ENCODE measurements at regions not wholly inside any gene's neighbourhood (a gene's known extent, or its start where the extent isn't known, plus 50 kb on each side); places are given as distances from the start of the nearest gene placed in this dataset.

GRCh38 chr13:31468114-31468902 is 268.5 kb downstream of the B3GLCT start:
- no peak for ATAC-seq (replicated peaks in 1 of 4)
- no peak overlapping the region for H3K27ac ChIP-seq (ENCODE audit: low read length)
- Mint-ChIP-seq H3K27me3 (peaks cover 0 to 17% of the 10 kb centered on the region in 2 donors), H3K4me1 (no peaks in the 10 kb centered on the region), H3K27ac (no peak overlapping the region), H3K36me3 (no peaks in the 10 kb centered on the region), H3K9me3 (no peaks in the 10 kb centered on the region), H3K4me3 (no peak overlapping the region)
- no peaks in the 10 kb centered on the region for H3K27me3 ChIP-seq (replicated peaks in 1 of 2; ENCODE audit: control insufficient read depth in 2 of 2, extremely low read depth in 1 of 2, insufficient read depth in 2 of 2, low read length in 1 of 2)
- H3K36me3 ChIP-seq (ENCODE audit: control insufficient read depth in 2 of 2, extremely low read depth in 1 of 2, insufficient read depth in 1 of 2, low read length in 1 of 2), result no peaks in the 10 kb centered on the region
- H3K4me3 ChIP-seq (ENCODE audit: control insufficient read depth in 1 of 2, extremely low read depth in 1 of 2, low read length in 1 of 2), result no peak overlapping the region
- no peaks in the 10 kb centered on the region for H3K9me3 ChIP-seq
- no peak for DNase-seq
- ChIA-PET POLR2A (no interaction called here), CTCF (no interaction called here)
- H3K4me1 ChIP-seq (ENCODE audit: control insufficient read depth in 1 of 2, extremely low read depth in 1 of 2, insufficient read depth in 2 of 2, low read length in 2 of 2), result no peaks in the 10 kb centered on the region
- whole genome bisulfite sequencing (ENCODE audit: insufficient coverage), result no CpG with 5 or more reads among the region's 12 CpGs

DNA sequence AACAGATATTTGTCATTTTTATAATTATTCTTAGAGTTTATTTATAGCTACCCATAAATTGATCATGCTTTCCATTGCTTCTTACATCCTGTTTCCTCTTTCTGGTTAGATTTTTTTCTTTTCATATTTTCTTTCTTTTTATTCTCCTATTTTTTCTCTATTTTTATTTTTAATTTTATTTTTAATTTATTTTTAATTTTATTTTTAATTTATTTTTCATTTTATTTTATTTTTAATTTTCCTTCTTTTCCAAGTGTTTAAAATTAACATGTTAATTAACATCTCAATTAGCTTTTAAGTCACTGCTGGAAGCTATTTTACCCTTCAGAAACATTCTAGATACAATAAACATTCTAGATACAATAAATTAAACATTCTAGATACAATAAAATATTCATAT is 269.6 kb downstream of the B3GLCT start:
- no peaks in the 10 kb centered on the region for H3K4me1 Mint-ChIP-seq
- H3K27ac Mint-ChIP-seq, result no peak overlapping the region
- Histone ChIP-seq H3K27me3 (replicated peaks in 1 of 2; ENCODE audit: control insufficient read depth in 2 of 2, extremely low read depth in 1 of 2, insufficient read depth in 2 of 2, low read length in 1 of 2) (no peaks in the 10 kb centered on the region), H3K4me1 (ENCODE audit: control insufficient read depth in 1 of 2, extremely low read depth in 1 of 2, insufficient read depth in 2 of 2, low read length in 2 of 2) (no peaks in the 10 kb centered on the region), H3K27ac (ENCODE audit: low read length) (no peak overlapping the region), H3K36me3 (ENCODE audit: control insufficient read depth in 2 of 2, extremely low read depth in 1 of 2, insufficient read depth in 1 of 2, low read length in 1 of 2) (no peaks in the 10 kb centered on the region), H3K4me3 (ENCODE audit: control insufficient read depth in 1 of 2, extremely low read depth in 1 of 2, low read length in 1 of 2) (no peak overlapping the region), H3K9me3 (no peaks in the 10 kb centered on the region)
- ATAC-seq (replicated peaks in 1 of 4), result no peak
- POLR2A ChIA-PET, result no interaction called here
- H3K27me3 Mint-ChIP-seq, result peaks cover 0 to 17% of the 10 kb centered on the region in 2 donors
- no peaks in the 10 kb centered on the region for H3K9me3 Mint-ChIP-seq
- H3K36me3 Mint-ChIP-seq, result no peaks in the 10 kb centered on the region
- CTCF ChIA-PET, result no interaction called here
- no peak for DNase-seq
- no peak overlapping the region for H3K4me3 Mint-ChIP-seq

DNA sequence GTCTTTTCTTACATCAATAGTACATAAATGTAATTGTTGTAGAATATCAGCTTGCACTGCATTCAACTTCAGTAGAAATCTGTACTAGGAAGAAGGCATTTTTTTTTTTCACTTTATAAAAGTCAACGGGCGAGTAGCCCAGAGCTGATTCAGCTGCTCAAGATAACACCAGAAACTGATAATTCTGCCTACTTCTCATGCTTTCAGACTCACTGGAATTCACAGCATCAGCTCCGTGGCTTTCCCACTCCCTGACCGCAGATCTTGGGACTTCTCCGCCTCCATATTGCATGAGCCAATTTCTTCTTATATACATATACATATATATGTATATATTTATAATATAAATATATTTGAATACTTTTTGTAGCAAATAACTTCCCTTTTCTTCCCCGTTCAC is 263.1 kb upstream of the RXFP2 start:
- ChIA-PET POLR2A (no interaction called here), CTCF (no interaction called here)
- no CpG with 5 or more reads among the region's 6 CpGs for WGBS (ENCODE audit: insufficient coverage)
- no peaks in the 10 kb centered on the region for H3K4me1 Mint-ChIP-seq
- Histone ChIP-seq H3K9me3 (no peaks in the 10 kb centered on the region), H3K36me3 (ENCODE audit: control insufficient read depth in 2 of 2, extremely low read depth in 1 of 2, insufficient read depth in 1 of 2, low read length in 1 of 2) (no peaks in the 10 kb centered on the region), H3K4me3 (ENCODE audit: control insufficient read depth in 1 of 2, extremely low read depth in 1 of 2, low read length in 1 of 2) (no peak overlapping the region), H3K4me1 (ENCODE audit: control insufficient read depth in 1 of 2, extremely low read depth in 1 of 2, insufficient read depth in 2 of 2, low read length in 2 of 2) (no peaks in the 10 kb centered on the region), H3K27ac (ENCODE audit: low read length) (no peak overlapping the region), H3K27me3 (replicated peaks in 1 of 2; ENCODE audit: control insufficient read depth in 2 of 2, extremely low read depth in 1 of 2, insufficient read depth in 2 of 2, low read length in 1 of 2) (peaks cover 0 to 5% of the 10 kb centered on the region in 2 experiments)
- peaks cover 6 to 9% of the 10 kb centered on the region in 2 donors for H3K27me3 Mint-ChIP-seq
- ATAC-seq (replicated peaks in 1 of 4), result no peak
- H3K4me3 Mint-ChIP-seq, result no peak overlapping the region
- no peak for DNase-seq
- no peak overlapping the region for H3K27ac Mint-ChIP-seq
- H3K9me3 Mint-ChIP-seq, result peaks cover 0 to 2% (median 0%) of the 10 kb centered on the region in 3 donors
- H3K36me3 Mint-ChIP-seq, result no peaks in the 10 kb centered on the region

DNA sequence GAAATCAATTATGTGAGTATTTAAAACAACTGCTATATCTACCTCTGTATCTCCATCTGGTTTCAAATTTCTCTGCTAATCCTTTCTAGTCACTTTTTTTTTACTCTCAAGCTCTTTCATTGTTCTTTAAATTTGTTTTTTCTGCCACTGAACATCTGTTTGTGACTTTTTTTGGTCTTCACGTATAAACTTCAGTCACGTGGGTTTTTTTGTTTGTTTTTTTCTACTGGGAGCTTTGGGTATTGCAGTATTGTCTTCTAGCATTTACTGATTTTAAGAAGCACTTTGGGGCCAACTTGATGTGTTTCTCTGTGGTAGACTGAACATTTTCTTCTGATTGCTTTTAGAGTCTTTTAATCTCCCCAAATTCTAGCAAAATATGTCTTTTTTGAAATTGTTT is 262.6 kb upstream of the RXFP2 start:
- Histone ChIP-seq H3K36me3 (ENCODE audit: control insufficient read depth in 2 of 2, extremely low read depth in 1 of 2, insufficient read depth in 1 of 2, low read length in 1 of 2) (no peaks in the 10 kb centered on the region), H3K27me3 (replicated peaks in 1 of 2; ENCODE audit: control insufficient read depth in 2 of 2, extremely low read depth in 1 of 2, insufficient read depth in 2 of 2, low read length in 1 of 2) (peaks cover 0 to 5% of the 10 kb centered on the region in 2 experiments), H3K9me3 (no peaks in the 10 kb centered on the region), H3K4me1 (ENCODE audit: control insufficient read depth in 1 of 2, extremely low read depth in 1 of 2, insufficient read depth in 2 of 2, low read length in 2 of 2) (no peaks in the 10 kb centered on the region), H3K4me3 (ENCODE audit: control insufficient read depth in 1 of 2, extremely low read depth in 1 of 2, low read length in 1 of 2) (no peak overlapping the region), H3K27ac (ENCODE audit: low read length) (no peak overlapping the region)
- WGBS (ENCODE audit: insufficient coverage), result no CpG with 5 or more reads among the region's 2 CpGs
- H3K36me3 Mint-ChIP-seq, result no peaks in the 10 kb centered on the region
- no peak overlapping the region for H3K27ac Mint-ChIP-seq
- H3K4me3 Mint-ChIP-seq, result no peak overlapping the region
- no peaks in the 10 kb centered on the region for H3K4me1 Mint-ChIP-seq
- H3K27me3 Mint-ChIP-seq, result peaks cover 6 to 9% of the 10 kb centered on the region in 2 donors
- no peak for ATAC-seq (replicated peaks in 1 of 4)
- peaks cover 0 to 2% (median 0%) of the 10 kb centered on the region in 3 donors for H3K9me3 Mint-ChIP-seq
- no peak for DNase-seq
- POLR2A ChIA-PET, result no interaction called here
- CTCF ChIA-PET, result no interaction called here

- ATAC-seq (replicated peaks in 1 of 4) (no peak), DNase-seq (no peak)
- Mint-ChIP-seq H3K27ac (no peak overlapping the region), H3K27me3 (peaks cover 3 to 9% of the 10 kb centered on the region in 2 donors), H3K4me3 (no peak overlapping the region), H3K36me3 (no peaks in the 10 kb centered on the region), H3K4me1 (no peaks in the 10 kb centered on the region), H3K9me3 (peaks cover 0 to 2% (median 0%) of the 10 kb centered on the region in 3 donors)
- Histone ChIP-seq H3K27ac (ENCODE audit: low read length) (no peak overlapping the region), H3K27me3 (replicated peaks in 1 of 2; ENCODE audit: control insufficient read depth in 2 of 2, extremely low read depth in 1 of 2, insufficient read depth in 2 of 2, low read length in 1 of 2) (peaks cover 0 to 5% of the 10 kb centered on the region in 2 experiments), H3K4me1 (ENCODE audit: control insufficient read depth in 1 of 2, extremely low read depth in 1 of 2, insufficient read depth in 2 of 2, low read length in 2 of 2) (no peaks in the 10 kb centered on the region), H3K36me3 (ENCODE audit: control insufficient read depth in 2 of 2, extremely low read depth in 1 of 2, insufficient read depth in 1 of 2, low read length in 1 of 2) (no peaks in the 10 kb centered on the region), H3K4me3 (ENCODE audit: control insufficient read depth in 1 of 2, extremely low read depth in 1 of 2, low read length in 1 of 2) (no peak overlapping the region), H3K9me3 (no peaks in the 10 kb centered on the region)
- 67% methylated on average over 2 of the region's 3 CpGs for WGBS (ENCODE audit: insufficient coverage)
- ChIA-PET POLR2A (no interaction called here), CTCF (no interaction called here)
Observed at GRCh38 chr13:31477961-31478360, 261.4 kb upstream of the RXFP2 start.

- no CpG with 5 or more reads among the region's 2 CpGs for WGBS (ENCODE audit: insufficient coverage)
- Histone ChIP-seq H3K4me3 (ENCODE audit: control insufficient read depth in 1 of 2, extremely low read depth in 1 of 2, low read length in 1 of 2) (no peak overlapping the region), H3K27ac (ENCODE audit: low read length) (no peak overlapping the region), H3K9me3 (no peaks in the 10 kb centered on the region), H3K27me3 (replicated peaks in 1 of 2; ENCODE audit: control insufficient read depth in 2 of 2, extremely low read depth in 1 of 2, insufficient read depth in 2 of 2, low read length in 1 of 2) (no peaks in the 10 kb centered on the region), H3K4me1 (ENCODE audit: control insufficient read depth in 1 of 2, extremely low read depth in 1 of 2, insufficient read depth in 2 of 2, low read length in 2 of 2) (no peaks in the 10 kb centered on the region), H3K36me3 (ENCODE audit: control insufficient read depth in 2 of 2, extremely low read depth in 1 of 2, insufficient read depth in 1 of 2, low read length in 1 of 2) (no peaks in the 10 kb centered on the region)
- ATAC-seq (replicated peaks in 1 of 4) (no peak), DNase-seq (no peak)
- Mint-ChIP-seq H3K36me3 (no peaks in the 10 kb centered on the region), H3K27me3 (peaks cover 0 to 3% of the 10 kb centered on the region in 2 donors), H3K4me3 (no peak overlapping the region), H3K9me3 (peaks cover 0 to under 1% (median 0%) of the 10 kb centered on the region in 3 donors), H3K4me1 (no peaks in the 10 kb centered on the region), H3K27ac (no peak overlapping the region)
- CTCF ChIA-PET, result no interaction called here
- POLR2A ChIA-PET, result no interaction called here
Observed at GRCh38 chr13:31485183-31485582, 254.1 kb upstream of the RXFP2 start.

DNA sequence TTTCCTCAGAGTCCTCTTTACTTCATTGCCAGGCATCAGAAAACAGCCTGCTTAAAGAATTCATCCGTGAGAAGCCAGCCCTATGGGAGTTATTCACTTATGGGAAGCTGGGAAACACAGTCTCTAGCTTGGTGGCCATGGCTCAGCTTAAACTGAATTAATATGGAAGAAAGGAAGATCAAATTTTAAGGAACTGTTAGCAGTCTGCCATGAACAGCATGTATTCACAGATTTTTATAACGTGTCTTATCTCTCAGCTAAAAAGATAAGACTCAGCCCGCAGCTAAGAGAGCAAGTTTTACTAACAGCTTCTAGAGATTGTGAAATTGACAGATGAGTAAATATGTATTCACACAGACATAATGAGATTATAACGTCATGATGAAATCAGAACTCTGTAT is 253.7 kb upstream of the RXFP2 start:
- Histone ChIP-seq H3K27me3 (replicated peaks in 1 of 2; ENCODE audit: control insufficient read depth in 2 of 2, extremely low read depth in 1 of 2, insufficient read depth in 2 of 2, low read length in 1 of 2) (no peaks in the 10 kb centered on the region), H3K9me3 (no peaks in the 10 kb centered on the region), H3K4me1 (ENCODE audit: control insufficient read depth in 1 of 2, extremely low read depth in 1 of 2, insufficient read depth in 2 of 2, low read length in 2 of 2) (no peaks in the 10 kb centered on the region), H3K36me3 (ENCODE audit: control insufficient read depth in 2 of 2, extremely low read depth in 1 of 2, insufficient read depth in 1 of 2, low read length in 1 of 2) (no peaks in the 10 kb centered on the region), H3K27ac (ENCODE audit: low read length) (no peak overlapping the region), H3K4me3 (ENCODE audit: control insufficient read depth in 1 of 2, extremely low read depth in 1 of 2, low read length in 1 of 2) (no peak overlapping the region)
- CTCF ChIA-PET, result no interaction called here
- Mint-ChIP-seq H3K4me1 (no peaks in the 10 kb centered on the region), H3K9me3 (no peaks in the 10 kb centered on the region), H3K27ac (no peak overlapping the region), H3K4me3 (no peak overlapping the region), H3K27me3 (peaks cover 0 to 1% of the 10 kb centered on the region in 2 donors), H3K36me3 (no peaks in the 10 kb centered on the region)
- ATAC-seq (replicated peaks in 1 of 4), result no peak
- no peak for DNase-seq
- no CpG with 5 or more reads among the region's 4 CpGs for WGBS (ENCODE audit: insufficient coverage)
- POLR2A ChIA-PET, result no interaction called here
